GM12878 (cell line): ENCODE measurements at regions not wholly inside any gene's neighbourhood (a gene's known extent, or its start where the extent isn't known, plus 50 kb on each side); places are given as distances from the start of the nearest gene placed in this dataset.

Experiments used
- ATAC-seq: fragments of 200-7000 bp; cut with Tn5 transposase; 3 replicates; pipeline ENCODE4 v1.9.1; 2020; ENCODE audit warnings: mild to moderate bottlenecking, moderate library complexity
- BruUV-seq: library from RNA; stranded (reverse); fragments of 400-500 nt; replicated peaks from 2 replicates; lab custom pipeline; 2021; lab: Mats Ljungman, UMichigan
- CTCF ChIA-PET: fragments of 300-600 bp; sonication (Branson Sonifier 250); formaldehyde crosslinking; extraction: SDS; loops from one replicate; lab custom pipeline; 2021; ENCODE audit warnings: inconsistent platforms; lab: Yijun Ruan, JAX
- POLR2A ChIA-PET: fragments of 350-600 bp; formaldehyde crosslinking; extraction: SDS; loops from one replicate; lab custom pipeline; 2021; ENCODE audit warnings: inconsistent platforms; lab: Charles Lee
- RAD21 ChIA-PET: fragments of 300-600 bp; sonication (Branson Sonifier 250); formaldehyde crosslinking; loops from one replicate; lab custom pipeline; 2023; ENCODE audit warnings: antibody characterized with exemption; ENCODE audit not compliant: unreplicated experiment; lab: Charles Lee
- SMC1A ChIA-PET: fragments of 300-600 bp; sonication (Branson Sonifier 250); formaldehyde crosslinking; loops from one replicate; lab custom pipeline; 2023; ENCODE audit not compliant: unreplicated experiment, uncharacterized antibody; lab: Charles Lee
- DNase-seq: peaks from one replicate; pipeline ENCODE4 v3.0.0-alpha.2; 2011; ENCODE audit warnings: low read depth, low spot score
- FAIRE-seq: peaks from 3 replicates; lab custom pipeline; 2011; peaks lifted over from hg19 to GRCh38; lab: Jason Lieb, UNC
- H2AFZ ChIP-seq: 2 replicates; pipeline ENCODE4 v1.6.0; 2011; ENCODE audit warnings: low read depth, low read length, control low read depth; ENCODE audit not compliant: control insufficient read depth
- H3K27ac ChIP-seq: 2 replicates; pipeline ENCODE4 v1.5.1; 2011; ENCODE audit warnings: control low read depth; ENCODE audit not compliant: control insufficient read depth, insufficient read depth
- H3K27me3 ChIP-seq, 2 experiments: replicated peaks in 1 of 2; 2 replicates each; pipeline versions ENCODE4 v1.6.0 to v1.6.1; 2011; ENCODE audit warnings: low read length in 1 of 2; ENCODE audit not compliant: control insufficient read depth in 2 of 2, insufficient read depth in 2 of 2
- H3K36me3 ChIP-seq, 2 experiments: 2 replicates each; pipeline ENCODE4 v1.5.1; 2011; ENCODE audit warnings: low read length in 1 of 2; ENCODE audit not compliant: control insufficient read depth in 2 of 2, insufficient read depth in 2 of 2
- H3K4me1 ChIP-seq: 2 replicates; pipeline ENCODE4 v1.6.1; 2011; ENCODE audit warnings: mild to moderate bottlenecking, low read length, moderate library complexity, mixed read lengths; ENCODE audit not compliant: control insufficient read depth, insufficient read depth
- H3K4me2 ChIP-seq: 2 replicates; pipeline ENCODE4 v1.6.0; 2011; ENCODE audit warnings: control low read depth; ENCODE audit not compliant: control insufficient read depth, insufficient read depth
- H3K4me3 ChIP-seq: fragments of 200-600 bp; sonication (generic); 2 replicates; pipeline ENCODE4 v1.5.1; 2016
- H3K79me2 ChIP-seq: 2 replicates; pipeline ENCODE4 v1.6.0; 2011; ENCODE audit warnings: low read length; ENCODE audit not compliant: control insufficient read depth, insufficient read depth
- H3K9ac ChIP-seq: 2 replicates; pipeline ENCODE4 v1.8.0; 2011; ENCODE audit warnings: low read length, control low read depth, mixed read lengths; ENCODE audit not compliant: control insufficient read depth, insufficient read depth
- H3K9me3 ChIP-seq: replicated peaks from 3 replicates; pipeline ENCODE4 v1.5.1; 2011; ENCODE audit warnings: mild to moderate bottlenecking, low read length; ENCODE audit not compliant: control insufficient read depth, insufficient read depth
- H4K20me1 ChIP-seq: 2 replicates; pipeline ENCODE4 v1.6.0; 2011; ENCODE audit not compliant: control insufficient read depth, insufficient read depth
- BCLAF1 ChIP-seq: fragments of 450-650 bp; IDR thresholded peaks from 2 replicates; pipeline ENCODE4 v1.6.1; 2017; ENCODE audit warnings: antibody characterized with exemption, mild to moderate bottlenecking, moderate library complexity
- ZSCAN29 ChIP-seq: fragments of 450-650 bp; IDR thresholded peaks from 2 replicates; pipeline ENCODE4 v1.6.1; 2017; ENCODE audit warnings: mild to moderate bottlenecking, moderate library complexity
- WGBS: methylation state at CpG from one replicate; pipeline ENCODE4 v1.1.6; 2016; ENCODE audit warnings: low lambda C conversion rate; ENCODE audit not compliant: insufficient replicate concordance, insufficient coverage; ENCODE audit errors: missing lambda C conversion rate; 5-methylcytosine and 5-hydroxymethylcytosine counted together
- in situ Hi-C: fragments of 300-500 bp; cut with MboI; formaldehyde crosslinking; loops from 9 replicates; pipeline ENCODE4 v1.14.3; 2018; ENCODE audit warnings: mixed read lengths
- intact Hi-C: fragments of 100-400 bp; cut with micrococcal nuclease; formaldehyde crosslinking; loops from one replicate; pipeline ENCODE4 v1.14.2; 2022; ENCODE audit not compliant: unreplicated experiment

- ATAC-seq (no peak), DNase-seq (no peak), FAIRE-seq (no peak)
- intact Hi-C loops, result loop anchor here (5.0 kb wide), 1 partner anchor 367 kb away; no protein-coding TSS in a partner anchor
- H3K4me3 ChIP-seq, result no peak overlapping the region
- 16% methylated on average over 6 of the region's 6 CpGs for WGBS
- ChIA-PET RAD21 (interaction anchor here (0.9 to 1.3 kb wide), 5 partner anchors 11 to 240 kb away, joined by 3 to 4 read pairs (median 3); no protein-coding TSS in a partner anchor), POLR2A (no interaction called here), SMC1A (interaction anchor here (0.5 to 3.0 kb wide), 12 partner anchors 7 to 288 kb away, joined by 3 to 11 read pairs (median 4); no protein-coding TSS in a partner anchor), CTCF (no interaction called here)
- no TSS peak for BruUV-seq
- no peaks in the 10 kb centered on the region for H3K36me3 ChIP-seq
- no peak overlapping the region for H3K4me2 ChIP-seq
- in situ Hi-C loops, result no loop called here
- H3K4me1 ChIP-seq, result no peaks in the 10 kb centered on the region
- H3K27ac ChIP-seq, result no peak overlapping the region
- no peaks in the 10 kb centered on the region for H3K79me2 ChIP-seq
- H3K9me3 ChIP-seq, result no peaks in the 10 kb centered on the region; the same call in 2 of the 3 replicates
- no peaks in the 10 kb centered on the region for H3K27me3 ChIP-seq
- no peaks in the 10 kb centered on the region for H4K20me1 ChIP-seq
- no peak overlapping the region for H2AFZ ChIP-seq
- no peak for TF ChIP-seq ZSCAN29
- no peak for TF ChIP-seq BCLAF1
- H3K9ac ChIP-seq, result no peak overlapping the region
These were observed 705.7 kb upstream of the NR2F2 start for GRCh38 chr15:95624616-95625361.
